Kidney (tissue), 13 donors: ENCODE measurements at regions not wholly inside any gene's neighbourhood (a gene's known extent, or its start where the extent isn't known, plus 50 kb on each side); places are given as distances from the start of the nearest gene placed in this dataset.

Source experiments
- DNase-seq, 5 donors: peaks; one replicate each; pipeline ENCODE4 v3.0.0-alpha.2; 2013 to 2020
- FAIRE-seq: peaks from 2 replicates; lab custom pipeline; 2012; peaks lifted over from hg19 to GRCh38; lab: Jason Lieb, UNC
- H3K27ac ChIP-seq, 2 donors: one replicate each; pipeline ENCODE4 v1.7.0; 2013; ENCODE audit warnings: low read depth in 2 of 2, low read length in 2 of 2, inconsistent platforms in 1 of 2
- H3K27me3 ChIP-seq: one replicate; pipeline ENCODE4 v1.7.1; 2013; ENCODE audit warnings: low read length, inconsistent platforms; ENCODE audit not compliant: control insufficient read depth, insufficient read depth
- H3K36me3 ChIP-seq, 3 donors: one replicate each; pipeline versions ENCODE4 v1.7.0 to v1.7.1; 2013; ENCODE audit warnings: low read length in 3 of 3, control low read depth in 1 of 3, inconsistent platforms in 1 of 3; ENCODE audit not compliant: insufficient read depth in 3 of 3, control insufficient read depth in 2 of 3
- H3K4me1 ChIP-seq, 3 donors: one replicate each; pipeline versions ENCODE4 v1.7.0 to v1.7.1; 2013; ENCODE audit warnings: low read length in 3 of 3, inconsistent platforms in 1 of 3, low read depth in 1 of 3; ENCODE audit not compliant: control insufficient read depth in 2 of 3, insufficient read depth in 2 of 3
- H3K4me3 ChIP-seq, 3 donors: one replicate each; pipeline versions ENCODE4 v1.7.0 to v1.8.1; 2013; ENCODE audit warnings: low read length in 3 of 3, control low read depth in 1 of 3, inconsistent platforms in 1 of 3
- H3K9ac ChIP-seq, 3 donors: one replicate each; pipeline versions ENCODE4 v1.7.0 to v1.7.1; 2013; ENCODE audit warnings: low read length in 3 of 3, control low read depth in 1 of 3, inconsistent platforms in 1 of 3
- H3K9me3 ChIP-seq, 3 donors: one replicate each; pipeline versions ENCODE4 v1.7.0 to v1.7.1; 2013; ENCODE audit warnings: low read length in 3 of 3, control low read depth in 1 of 3, inconsistent platforms in 1 of 3; ENCODE audit not compliant: control insufficient read depth in 2 of 3, insufficient read depth in 1 of 3
- intact Hi-C: fragments of 100-400 bp; cut with DNase I; formaldehyde crosslinking; loops from one replicate; pipeline ENCODE4 v1.11.1; 2022
- TF ChIP-seq, protein P1 (sequence below): IDR thresholded peaks from 3 replicates; pipeline ENCODE4 v1.5.1; 2012; ENCODE audit warnings: mild to moderate bottlenecking, moderate library complexity, borderline replicate concordance; ENCODE audit not compliant: insufficient read depth; ENCODE audit errors: extremely low read depth
- donor health status: control.
- donor health status: control.
- donor health status: control.
- donor health status: control.
- donor health status: control.
- donor health status: DM: yes; HTN: yes; CAD: no.
- donor health status: Normal renal cell carcinoma (clear cell type).

DNA sequence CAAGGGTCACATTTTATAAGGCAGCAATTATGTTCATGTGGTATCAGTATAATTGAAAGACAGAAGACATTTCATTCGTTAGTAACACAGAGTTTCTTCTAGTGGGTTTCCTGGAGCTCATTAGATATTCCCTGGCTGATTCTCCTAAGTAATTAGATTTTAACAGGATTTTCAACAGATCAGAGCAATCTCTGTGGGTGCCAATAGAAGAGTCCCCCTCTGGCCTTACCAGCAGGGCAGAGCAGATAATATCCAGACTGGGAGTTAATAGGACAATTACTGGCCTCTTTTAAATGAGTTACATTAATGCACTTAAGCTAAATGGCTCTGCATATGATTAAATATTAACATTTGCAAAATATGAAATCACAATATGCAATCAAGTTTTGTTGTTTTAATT lies 74.2 kb upstream of the FOXD3 start:
- no peak overlapping the region for H3K9ac ChIP-seq
- DNase-seq: no peak
- H3K4me3 ChIP-seq: no peak overlapping the region
- no peak overlapping the region for H3K27ac ChIP-seq
- intact Hi-C loops: no loop called here
- FAIRE-seq: no peak
- TF ChIP-seq, protein P1, sequence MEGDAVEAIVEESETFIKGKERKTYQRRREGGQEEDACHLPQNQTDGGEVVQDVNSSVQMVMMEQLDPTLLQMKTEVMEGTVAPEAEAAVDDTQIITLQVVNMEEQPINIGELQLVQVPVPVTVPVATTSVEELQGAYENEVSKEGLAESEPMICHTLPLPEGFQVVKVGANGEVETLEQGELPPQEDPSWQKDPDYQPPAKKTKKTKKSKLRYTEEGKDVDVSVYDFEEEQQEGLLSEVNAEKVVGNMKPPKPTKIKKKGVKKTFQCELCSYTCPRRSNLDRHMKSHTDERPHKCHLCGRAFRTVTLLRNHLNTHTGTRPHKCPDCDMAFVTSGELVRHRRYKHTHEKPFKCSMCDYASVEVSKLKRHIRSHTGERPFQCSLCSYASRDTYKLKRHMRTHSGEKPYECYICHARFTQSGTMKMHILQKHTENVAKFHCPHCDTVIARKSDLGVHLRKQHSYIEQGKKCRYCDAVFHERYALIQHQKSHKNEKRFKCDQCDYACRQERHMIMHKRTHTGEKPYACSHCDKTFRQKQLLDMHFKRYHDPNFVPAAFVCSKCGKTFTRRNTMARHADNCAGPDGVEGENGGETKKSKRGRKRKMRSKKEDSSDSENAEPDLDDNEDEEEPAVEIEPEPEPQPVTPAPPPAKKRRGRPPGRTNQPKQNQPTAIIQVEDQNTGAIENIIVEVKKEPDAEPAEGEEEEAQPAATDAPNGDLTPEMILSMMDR: no peak
- no peaks in the 10 kb centered on the region for H3K36me3 ChIP-seq
- H3K4me1 ChIP-seq: no peaks in the 10 kb centered on the region
- no peaks in the 10 kb centered on the region for H3K27me3 ChIP-seq
- peaks cover 0 to 4% (median 0%) of the 10 kb centered on the region in 3 donors for H3K9me3 ChIP-seq

DNA sequence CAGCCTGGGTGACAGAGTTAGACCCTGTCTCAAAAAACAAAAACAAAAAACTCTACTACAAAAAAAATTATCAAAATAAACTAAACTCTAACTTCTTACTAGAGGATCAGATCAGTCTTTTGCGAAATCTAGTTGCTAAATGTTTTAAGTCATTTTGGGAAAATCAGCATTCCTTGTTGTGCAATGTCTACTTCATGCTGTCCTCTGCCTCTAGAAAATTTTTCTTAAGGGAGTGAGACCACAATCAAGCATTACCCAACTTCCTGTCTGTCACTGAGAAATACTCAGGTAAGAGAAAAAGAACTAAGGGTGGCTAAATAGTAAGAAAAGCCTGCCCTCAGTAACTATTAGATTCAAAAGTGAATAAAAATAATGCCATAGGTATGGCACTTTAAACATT lies 67.2 kb upstream of the FOXD3 start:
- Histone ChIP-seq H3K4me3 (no peak overlapping the region), H3K4me1 (no peaks in the 10 kb centered on the region), H3K27ac (no peak overlapping the region), H3K9me3 (no peaks in the 10 kb centered on the region), H3K9ac (no peak overlapping the region), H3K27me3 (no peaks in the 10 kb centered on the region), H3K36me3 (no peaks in the 10 kb centered on the region)
- TF ChIP-seq, protein P1: no peak
- no peak for FAIRE-seq
- no peak for DNase-seq
- intact Hi-C loops: no loop called here

DNA sequence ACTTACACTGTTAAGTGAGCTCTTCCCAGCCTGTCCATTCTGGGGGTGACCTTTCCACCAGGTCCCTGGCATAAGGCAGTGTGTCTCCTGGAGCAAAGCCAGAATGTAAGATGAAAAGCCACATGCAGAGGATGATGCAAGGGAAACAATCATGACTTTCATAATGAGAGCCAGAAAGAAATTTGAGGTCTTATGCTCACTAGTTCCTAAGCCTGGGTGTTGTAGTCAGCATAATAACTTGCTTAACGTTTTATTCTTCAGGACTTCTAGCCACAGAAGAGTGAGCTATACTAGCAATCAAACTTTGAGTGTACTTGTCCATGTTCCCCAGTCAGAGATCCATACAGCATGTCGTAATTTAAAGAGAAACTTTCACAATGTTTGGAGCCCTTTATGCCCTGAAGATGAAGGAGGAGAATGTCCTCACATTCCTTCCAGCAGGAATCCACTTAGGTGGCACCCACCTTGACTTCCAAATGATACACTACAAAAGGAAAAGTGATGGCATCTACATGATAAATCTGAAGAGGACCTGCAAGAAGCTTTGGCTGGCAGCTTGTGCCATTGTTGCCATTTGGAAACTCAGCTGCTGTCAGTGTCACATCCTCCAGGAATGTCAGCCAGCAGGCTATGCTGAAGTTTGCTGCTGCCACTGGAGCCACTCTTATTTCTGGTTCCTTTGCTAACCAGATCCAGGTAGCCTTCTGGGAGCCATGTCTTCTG lies 60.5 kb upstream of the FOXD3 start:
- TF ChIP-seq, protein P1: no peak
- no peak for FAIRE-seq

DNA sequence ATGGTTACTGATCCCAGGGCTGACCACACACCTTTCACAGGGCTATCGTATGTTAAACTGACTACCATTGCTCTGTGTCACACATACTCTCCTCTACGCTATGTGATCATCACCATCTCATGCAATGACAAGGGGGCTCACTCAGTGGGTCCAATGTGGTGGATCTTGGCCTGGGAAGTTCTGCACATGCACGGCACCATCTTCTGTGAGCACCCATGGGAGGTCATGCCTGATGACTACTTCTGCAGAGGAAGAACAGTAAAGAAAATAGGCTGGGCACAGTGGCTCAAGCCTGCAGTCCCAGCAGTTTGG lies 60.0 kb upstream of the FOXD3 start:
- no peak overlapping the region for H3K4me3 ChIP-seq
- H3K36me3 ChIP-seq: no peaks in the 10 kb centered on the region
- H3K27ac ChIP-seq: no peak overlapping the region
- FAIRE-seq: no peak
- no peaks in the 10 kb centered on the region for H3K4me1 ChIP-seq
- DNase-seq: no peak
- TF ChIP-seq, protein P1: no peak
- H3K9me3 ChIP-seq: no peaks in the 10 kb centered on the region
- H3K27me3 ChIP-seq: no peaks in the 10 kb centered on the region
- no peak overlapping the region for H3K9ac ChIP-seq
- intact Hi-C loops: no loop called here

More for the DNA sequence above, 60.5 kb upstream of the FOXD3 start:
- no peak for DNase-seq
- Histone ChIP-seq H3K36me3 (no peaks in the 10 kb centered on the region), H3K27me3 (no peaks in the 10 kb centered on the region), H3K27ac (no peak overlapping the region), H3K4me1 (no peaks in the 10 kb centered on the region), H3K9me3 (no peaks in the 10 kb centered on the region), H3K4me3 (no peak overlapping the region), H3K9ac (no peak overlapping the region)
- intact Hi-C loops: no loop called here
